ENCODE measurements at regions not wholly inside any gene's neighbourhood (a gene's known extent, or its start where the extent isn't known, plus 50 kb on each side); places are given as distances from the start of the nearest gene placed in this dataset.

DNA sequence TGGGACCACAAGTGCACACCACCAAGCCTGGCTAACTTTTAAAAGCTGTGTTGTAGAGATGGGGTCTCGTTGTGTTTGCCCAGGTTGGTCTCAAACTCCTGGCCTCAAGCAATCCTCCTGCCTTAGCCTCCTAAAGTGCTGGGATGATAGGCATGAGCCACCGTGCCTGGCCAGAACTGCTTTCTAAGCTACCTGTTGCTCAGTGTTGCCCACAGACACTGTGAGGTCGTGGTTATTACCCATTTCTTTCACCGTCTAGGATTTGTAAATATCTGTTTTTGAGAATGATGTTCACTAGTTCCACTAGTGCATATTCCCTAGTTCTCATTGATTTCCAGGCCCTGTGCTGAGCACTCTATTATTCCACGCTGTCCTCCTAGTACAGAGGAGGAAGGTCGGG, 51.4 kb upstream of the FAM89A start:
- no peak for DNase-seq (ENCODE audit: extremely low read depth, low read depth)
- TF ChIP-seq CTCF (IDR thresholded peaks at IDR 0.05; ENCODE audit: low read depth, low read length), result no peak

Data from AG09319 (cell line).